ENCODE measurements at regions not wholly inside any gene's neighbourhood (a gene's known extent, or its start where the extent isn't known, plus 50 kb on each side); places are given as distances from the start of the nearest gene placed in this dataset.

DNA sequence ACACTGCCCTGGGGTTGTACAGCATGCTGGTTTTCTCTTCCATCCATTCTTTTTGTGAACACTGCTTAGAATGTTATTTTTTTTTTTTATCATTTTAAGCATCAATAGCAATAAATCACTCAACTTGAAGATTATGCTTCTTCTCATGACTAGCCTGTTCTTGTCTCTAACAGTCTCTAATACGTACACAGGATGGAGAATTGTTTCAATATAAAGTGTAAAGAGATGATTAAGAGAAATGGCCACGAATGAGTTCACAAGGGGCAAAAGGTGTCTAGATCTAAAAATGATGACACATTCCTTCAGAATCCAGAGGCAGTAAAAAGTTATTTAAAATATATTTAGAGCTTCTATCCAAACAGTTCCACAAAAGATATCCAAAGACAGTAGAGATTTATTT, 390.2 kb downstream of the HDGFL1 start:
- no peak for TF ChIP-seq POLR2A (IDR thresholded peaks at IDR 0.05)
- TF ChIP-seq, protein P1, sequence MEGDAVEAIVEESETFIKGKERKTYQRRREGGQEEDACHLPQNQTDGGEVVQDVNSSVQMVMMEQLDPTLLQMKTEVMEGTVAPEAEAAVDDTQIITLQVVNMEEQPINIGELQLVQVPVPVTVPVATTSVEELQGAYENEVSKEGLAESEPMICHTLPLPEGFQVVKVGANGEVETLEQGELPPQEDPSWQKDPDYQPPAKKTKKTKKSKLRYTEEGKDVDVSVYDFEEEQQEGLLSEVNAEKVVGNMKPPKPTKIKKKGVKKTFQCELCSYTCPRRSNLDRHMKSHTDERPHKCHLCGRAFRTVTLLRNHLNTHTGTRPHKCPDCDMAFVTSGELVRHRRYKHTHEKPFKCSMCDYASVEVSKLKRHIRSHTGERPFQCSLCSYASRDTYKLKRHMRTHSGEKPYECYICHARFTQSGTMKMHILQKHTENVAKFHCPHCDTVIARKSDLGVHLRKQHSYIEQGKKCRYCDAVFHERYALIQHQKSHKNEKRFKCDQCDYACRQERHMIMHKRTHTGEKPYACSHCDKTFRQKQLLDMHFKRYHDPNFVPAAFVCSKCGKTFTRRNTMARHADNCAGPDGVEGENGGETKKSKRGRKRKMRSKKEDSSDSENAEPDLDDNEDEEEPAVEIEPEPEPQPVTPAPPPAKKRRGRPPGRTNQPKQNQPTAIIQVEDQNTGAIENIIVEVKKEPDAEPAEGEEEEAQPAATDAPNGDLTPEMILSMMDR (IDR thresholded peaks at IDR 0.05): no peak
- Histone ChIP-seq H3K36me3 (no peaks in the 10 kb centered on the region), H3K27me3 (no peaks in the 10 kb centered on the region), H3K4me3 (no peak overlapping the region), H3K27ac (no peak overlapping the region), H3K9me3 (peaks cover 0 to 5% (median 0%) of the 10 kb centered on the region in 12 donors), H3K4me1 (peaks cover 0 to 17% (median 0%) of the 10 kb centered on the region in 12 donors)
- DNase-seq (no peak), ATAC-seq (no peak)
- WGBS, 4 donors: 88 to 94% (median 91%) methylated on average over 2 of the region's 2 CpGs
- intact Hi-C loops (cut with DNase I): no loop called here

DNA sequence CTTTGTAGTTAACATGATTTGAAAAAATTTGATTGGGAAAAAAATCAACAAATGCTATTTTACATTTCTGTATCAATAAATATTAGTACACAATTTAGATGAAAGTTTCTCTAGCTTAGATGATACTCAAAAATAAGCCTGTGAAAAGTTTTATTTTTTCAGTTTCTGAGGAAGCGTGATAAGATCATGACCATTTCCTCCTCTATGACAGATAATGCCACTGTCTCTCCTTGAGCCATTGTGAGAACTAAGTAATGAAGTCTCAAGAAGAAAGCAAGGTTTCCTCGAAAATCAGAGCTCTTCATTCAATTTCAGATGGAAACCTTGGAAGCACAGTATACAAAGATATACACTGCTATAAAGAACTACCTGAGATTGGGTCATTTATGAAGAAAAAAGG, 395.0 kb downstream of the HDGFL1 start:
- intact Hi-C loops (cut with DNase I): no loop called here
- Histone ChIP-seq H3K4me3 (no peak overlapping the region), H3K36me3 (no peaks in the 10 kb centered on the region), H3K4me1 (no peaks in the 10 kb centered on the region), H3K27ac (no peak overlapping the region), H3K27me3 (no peaks in the 10 kb centered on the region), H3K9me3 (no peaks in the 10 kb centered on the region)
- TF ChIP-seq, protein P1 (IDR thresholded peaks at IDR 0.05): no peak
- no peak for TF ChIP-seq POLR2A (IDR thresholded peaks at IDR 0.05)
- WGBS, 4 donors: 67 to 75% (median 70%) methylated on average over 2 of the region's 2 CpGs
- DNase-seq (no peak), ATAC-seq (no peak)

DNA sequence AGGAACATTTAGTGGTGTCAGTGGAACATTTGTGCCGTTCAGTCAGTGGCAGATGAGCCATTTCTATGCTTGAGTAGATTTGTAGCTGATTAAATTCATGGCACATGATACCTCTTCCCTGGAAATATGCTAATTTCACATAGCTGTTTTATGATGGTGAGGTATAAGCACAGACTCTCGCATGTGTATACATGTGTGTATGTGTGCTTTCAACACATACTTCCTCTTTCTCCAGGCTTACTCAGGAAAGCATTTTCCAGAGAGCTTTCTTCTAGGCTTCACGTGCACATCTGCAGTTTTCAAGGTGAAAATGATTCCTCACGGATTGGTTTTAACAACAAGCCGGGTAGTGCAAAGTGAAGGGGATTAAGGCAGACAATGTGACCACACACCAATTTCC, 396.5 kb downstream of the HDGFL1 start:
- Histone ChIP-seq H3K27me3 (no peaks in the 10 kb centered on the region), H3K27ac (no peak overlapping the region), H3K4me1 (no peaks in the 10 kb centered on the region), H3K9me3 (no peaks in the 10 kb centered on the region), H3K4me3 (no peak overlapping the region), H3K36me3 (no peaks in the 10 kb centered on the region)
- TF ChIP-seq POLR2A (IDR thresholded peaks at IDR 0.05): no peak
- TF ChIP-seq, protein P1 (IDR thresholded peaks at IDR 0.05): no peak
- intact Hi-C loops (cut with DNase I): no loop called here
- ATAC-seq (no peak), DNase-seq (no peak)
- WGBS, 4 donors: 55 to 82% (median 75%) methylated on average over 5 of the region's 5 CpGs

DNA sequence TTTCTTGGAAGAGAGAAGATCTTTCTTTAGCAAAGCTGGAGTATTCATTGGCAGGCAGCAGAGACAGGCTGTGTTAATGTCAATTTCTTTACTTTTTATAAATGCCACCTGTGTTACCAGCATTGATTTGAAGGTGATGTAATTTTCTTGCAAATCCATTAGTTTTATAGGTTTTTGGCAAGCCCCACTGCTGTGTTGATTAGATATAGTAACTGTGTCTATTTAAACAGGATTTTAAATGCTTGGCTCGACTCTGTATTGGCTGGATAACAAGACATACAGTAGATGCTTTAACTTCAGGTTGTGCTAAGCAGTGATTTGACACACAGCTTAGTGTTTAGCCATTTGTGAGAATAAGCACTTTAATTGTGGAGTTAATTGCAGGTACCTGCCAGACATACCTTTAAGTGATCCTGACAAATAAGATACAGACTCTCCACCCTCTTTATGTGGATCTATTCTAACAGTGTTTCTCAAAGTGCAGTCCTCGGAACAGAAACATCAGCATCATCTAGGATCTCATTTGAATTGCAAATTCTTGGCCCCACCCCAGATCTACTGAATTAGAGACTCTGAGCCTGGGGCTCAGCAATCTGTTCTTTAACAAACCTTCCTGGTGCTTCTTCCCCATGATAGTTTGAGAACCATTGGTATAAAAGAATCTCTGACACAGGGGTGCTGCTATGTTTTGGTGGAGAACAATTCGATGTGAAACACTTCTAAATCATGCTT, 397.5 kb downstream of the HDGFL1 start:
- no peak for ATAC-seq
- 74 to 82% (median 78%) methylated on average over 3 of the region's 3 CpGs for WGBS, 4 donors
- no peak overlapping the region for H3K4me3 ChIP-seq
- H3K4me1 ChIP-seq: no peaks in the 10 kb centered on the region
- no peak overlapping the region for H3K27ac ChIP-seq
- no peak for DNase-seq
- H3K27me3 ChIP-seq: no peaks in the 10 kb centered on the region
- no peaks in the 10 kb centered on the region for H3K9me3 ChIP-seq
- H3K36me3 ChIP-seq: no peaks in the 10 kb centered on the region
- intact Hi-C loops (cut with DNase I): no loop called here
- no peak for TF ChIP-seq POLR2A (IDR thresholded peaks at IDR 0.05)
- TF ChIP-seq, protein P1 (IDR thresholded peaks at IDR 0.05): no peak
